Activated naive CD8-positive, alpha-beta T cell treated with anti-CD3 and anti-CD28 coated beads, Interleukin-2, amount 10 ng/mL, durations not matched to agents 7 days and 5 days (primary cell): ENCODE measurements at regions not wholly inside any gene's neighbourhood (a gene's known extent, or its start where the extent isn't known, plus 50 kb on each side); places are given as distances from the start of the nearest gene placed in this dataset.

ENCODE experiments used
- ATAC-seq: fragments of 150-1000 bp; cut with Tn5 transposase; one replicate; pipeline ENCODE4 v1.10.0; 2021; ENCODE audit warnings: low read depth, moderate library complexity
- POLR2A ChIA-PET: fragments of 350-600 bp; sonication (Branson Sonifier 250); formaldehyde crosslinking; loops from one replicate; lab custom pipeline; 2021; ENCODE audit warnings: antibody characterized with exemption; lab: Charles Lee
- DNase-seq: peaks from one replicate; pipeline ENCODE4 v3.0.0; 2021
- H3K27ac Mint-ChIP-seq: one replicate; pipeline ENCODE4 v1.8.0; 2022; ENCODE audit warnings: mild to moderate bottlenecking, mixed read lengths
- H3K27me3 Mint-ChIP-seq: one replicate; pipeline ENCODE4 v1.8.0; 2022; ENCODE audit warnings: mild to moderate bottlenecking, moderate library complexity, mixed read lengths
- H3K36me3 Mint-ChIP-seq: one replicate; pipeline ENCODE4 v1.8.0; 2021; ENCODE audit warnings: mild to moderate bottlenecking, mixed read lengths
- H3K4me1 Mint-ChIP-seq: one replicate; pipeline ENCODE4 v1.8.0; 2021; ENCODE audit warnings: mixed read lengths
- H3K4me3 Mint-ChIP-seq: one replicate; pipeline ENCODE4 v1.8.0; 2022; ENCODE audit warnings: mild to moderate bottlenecking, moderate library complexity, mixed read lengths
- H3K9me3 Mint-ChIP-seq: one replicate; pipeline ENCODE4 v1.8.0; 2021; ENCODE audit warnings: mixed read lengths

DNA sequence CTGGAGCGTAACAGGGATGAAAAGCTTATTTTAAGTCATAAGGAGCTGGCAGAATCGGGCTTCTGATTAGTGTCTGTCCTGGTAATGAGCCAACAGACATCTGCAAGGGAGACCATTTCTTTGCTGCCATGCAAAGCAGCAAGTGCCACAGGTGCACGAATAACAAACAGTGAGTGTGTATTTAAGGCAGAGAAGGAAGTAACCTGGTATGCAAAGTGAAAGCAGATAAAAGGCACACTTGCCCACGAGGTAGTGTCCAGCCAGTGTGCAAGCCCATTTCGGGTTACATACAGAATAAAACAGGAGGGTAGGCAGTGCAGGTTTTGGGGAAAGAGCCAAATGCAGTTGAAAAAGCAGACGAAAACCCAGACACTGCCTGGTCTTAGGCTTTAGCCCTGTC lies 1153.7 kb downstream of the SI start:
- POLR2A ChIA-PET, result no interaction called here

GRCh38 chr3:163919154-163919553 lies 1159.1 kb downstream of the SI start:
- no peak overlapping the region for H3K4me3 Mint-ChIP-seq
- H3K36me3 Mint-ChIP-seq, result no peaks in the 10 kb centered on the region
- no peaks in the 10 kb centered on the region for H3K27me3 Mint-ChIP-seq
- H3K4me1 Mint-ChIP-seq, result no peaks in the 10 kb centered on the region
- H3K27ac Mint-ChIP-seq, result no peak overlapping the region
- no peak for DNase-seq
- ATAC-seq, result no peak
- POLR2A ChIA-PET, result no interaction called here
- H3K9me3 Mint-ChIP-seq, result no peaks in the 10 kb centered on the region

More for the DNA sequence above, 1153.7 kb downstream of the SI start:
- DNase-seq (no peak), ATAC-seq (no peak)
- Mint-ChIP-seq H3K27me3 (no peaks in the 10 kb centered on the region), H3K4me1 (no peaks in the 10 kb centered on the region), H3K27ac (no peak overlapping the region), H3K4me3 (no peak overlapping the region), H3K9me3 (peaks cover 3% of the 10 kb centered on the region), H3K36me3 (no peaks in the 10 kb centered on the region)

DNA sequence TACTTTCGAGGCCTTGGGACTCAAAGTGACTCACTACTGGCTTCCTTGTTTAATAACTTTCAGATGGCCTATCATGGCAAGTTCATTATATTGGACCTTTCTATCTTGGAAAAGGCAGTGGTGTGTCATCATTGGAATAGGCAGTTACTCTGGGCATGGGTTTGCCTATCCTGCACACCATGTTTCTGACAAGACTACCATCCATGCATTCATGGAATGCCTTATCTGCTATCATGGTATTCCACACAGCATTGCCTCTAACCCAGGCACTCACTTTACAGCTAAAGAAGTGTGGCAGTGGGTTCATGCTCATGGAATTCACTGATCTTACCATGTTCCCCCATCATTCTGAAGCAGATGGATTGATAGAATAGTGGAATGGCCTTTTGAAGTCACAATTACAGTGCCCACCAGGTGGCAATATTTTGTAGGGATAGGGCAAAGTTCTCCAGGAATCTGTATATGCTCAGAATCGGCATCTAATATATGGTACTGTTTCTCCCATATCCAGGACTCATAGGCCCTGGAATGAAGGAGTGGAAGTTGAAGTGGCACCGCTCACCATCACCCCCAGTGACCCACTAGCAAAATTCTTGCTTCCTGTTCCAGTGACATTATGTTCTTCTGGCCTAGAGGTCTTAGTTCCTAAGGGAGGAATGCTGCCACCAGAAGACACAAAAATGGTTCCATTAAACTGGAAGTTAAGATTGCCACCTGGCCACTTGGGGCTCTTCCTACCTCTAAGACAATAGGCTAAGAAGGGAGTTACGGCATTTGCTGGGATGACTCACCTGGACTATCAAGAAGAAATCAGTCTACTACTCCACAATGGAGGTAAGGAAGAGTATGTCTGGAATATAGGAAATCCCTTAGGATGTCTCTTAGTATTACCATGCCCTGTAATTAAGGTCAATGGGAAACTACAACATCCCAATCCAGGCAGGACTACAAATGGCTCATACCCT lies 1161.4 kb downstream of the SI start:
- no peaks in the 10 kb centered on the region for H3K36me3 Mint-ChIP-seq
- POLR2A ChIA-PET, result no interaction called here
- no peaks in the 10 kb centered on the region for H3K27me3 Mint-ChIP-seq
- H3K9me3 Mint-ChIP-seq, result no peaks in the 10 kb centered on the region
- DNase-seq (no peak), ATAC-seq (no peak)
- no peak overlapping the region for H3K27ac Mint-ChIP-seq
- no peaks in the 10 kb centered on the region for H3K4me1 Mint-ChIP-seq
- no peak overlapping the region for H3K4me3 Mint-ChIP-seq

DNA sequence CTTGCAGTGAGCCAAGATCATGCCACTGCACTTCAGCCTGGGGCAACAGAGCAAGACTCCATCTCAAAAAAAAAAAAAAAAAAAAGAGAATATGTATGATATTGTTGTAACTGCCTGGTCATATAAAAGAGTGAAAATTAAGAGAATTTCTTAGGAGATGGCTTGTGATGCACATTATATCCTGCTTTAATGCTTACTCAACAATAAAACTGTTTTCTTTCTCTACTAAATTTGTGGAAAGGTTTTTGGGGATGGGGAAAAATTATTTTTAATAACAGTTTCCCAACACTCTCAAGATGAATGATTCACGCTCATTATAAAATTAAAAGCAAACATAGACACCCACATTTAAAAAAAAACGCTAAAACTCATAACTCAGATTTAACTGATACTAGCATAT lies 1163.0 kb downstream of the SI start:
- Mint-ChIP-seq H3K4me1 (no peaks in the 10 kb centered on the region), H3K9me3 (no peaks in the 10 kb centered on the region), H3K27ac (no peak overlapping the region), H3K4me3 (no peak overlapping the region), H3K36me3 (no peaks in the 10 kb centered on the region), H3K27me3 (no peaks in the 10 kb centered on the region)
- POLR2A ChIA-PET, result no interaction called here
- DNase-seq, result no peak
- no peak for ATAC-seq

GRCh38 chr3:163914567-163914966 lies 1163.7 kb downstream of the SI start:
- H3K4me1 Mint-ChIP-seq, result no peaks in the 10 kb centered on the region
- no peak overlapping the region for H3K27ac Mint-ChIP-seq
- H3K27me3 Mint-ChIP-seq, result no peaks in the 10 kb centered on the region
- H3K4me3 Mint-ChIP-seq, result no peak overlapping the region
- DNase-seq (no peak), ATAC-seq (no peak)
- no peaks in the 10 kb centered on the region for H3K36me3 Mint-ChIP-seq
- H3K9me3 Mint-ChIP-seq, result no peaks in the 10 kb centered on the region
- POLR2A ChIA-PET, result no interaction called here

DNA sequence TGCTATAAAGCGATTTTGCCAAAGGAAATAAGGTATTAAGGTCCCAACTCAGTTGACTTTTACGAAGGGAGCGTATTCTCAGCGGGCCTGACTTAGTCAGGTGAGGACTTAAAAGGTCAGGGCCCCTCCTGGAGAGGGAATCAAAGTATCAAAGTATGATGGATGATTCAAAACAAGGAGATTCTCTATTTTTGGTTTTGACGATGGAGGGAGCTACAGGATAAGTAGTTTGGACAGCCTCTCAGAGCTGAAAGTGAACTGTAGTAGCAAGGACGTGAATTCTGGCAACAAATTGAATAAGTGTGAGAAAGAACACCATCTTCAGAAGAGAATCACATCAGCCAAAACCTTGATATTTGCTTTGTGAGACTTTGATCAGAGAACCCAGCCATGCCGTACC lies 1186.5 kb downstream of the SI start:
- Mint-ChIP-seq H3K9me3 (no peaks in the 10 kb centered on the region), H3K27me3 (no peaks in the 10 kb centered on the region), H3K36me3 (no peaks in the 10 kb centered on the region), H3K4me3 (no peak overlapping the region), H3K27ac (no peak overlapping the region), H3K4me1 (no peaks in the 10 kb centered on the region)
- no peak for DNase-seq
- no peak for ATAC-seq
- POLR2A ChIA-PET, result no interaction called here

DNA sequence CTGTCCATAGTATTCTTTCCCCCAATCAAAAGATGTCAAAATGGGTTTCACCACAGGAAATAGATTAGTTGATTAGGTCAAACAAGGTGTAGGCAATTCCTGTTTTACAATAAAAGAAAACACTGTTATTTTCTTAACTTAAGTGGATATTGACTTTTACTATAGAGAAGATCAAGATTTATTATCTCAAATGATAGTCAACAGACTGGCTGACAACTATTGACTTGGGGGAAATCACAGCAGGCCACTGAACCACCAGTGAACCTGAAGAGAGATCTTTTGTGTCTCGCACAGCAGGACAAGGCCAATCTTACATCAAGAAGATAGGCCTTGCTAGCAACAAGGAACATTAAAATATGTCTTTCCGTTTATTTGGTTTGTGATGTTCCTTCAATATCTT lies 1187.6 kb downstream of the SI start:
- H3K9me3 Mint-ChIP-seq, result no peaks in the 10 kb centered on the region
- ATAC-seq (no peak), DNase-seq (no peak)
- H3K4me1 Mint-ChIP-seq, result no peaks in the 10 kb centered on the region
- H3K27ac Mint-ChIP-seq, result no peak overlapping the region
- POLR2A ChIA-PET, result no interaction called here
- no peaks in the 10 kb centered on the region for H3K36me3 Mint-ChIP-seq
- no peaks in the 10 kb centered on the region for H3K27me3 Mint-ChIP-seq
- H3K4me3 Mint-ChIP-seq, result no peak overlapping the region

DNA sequence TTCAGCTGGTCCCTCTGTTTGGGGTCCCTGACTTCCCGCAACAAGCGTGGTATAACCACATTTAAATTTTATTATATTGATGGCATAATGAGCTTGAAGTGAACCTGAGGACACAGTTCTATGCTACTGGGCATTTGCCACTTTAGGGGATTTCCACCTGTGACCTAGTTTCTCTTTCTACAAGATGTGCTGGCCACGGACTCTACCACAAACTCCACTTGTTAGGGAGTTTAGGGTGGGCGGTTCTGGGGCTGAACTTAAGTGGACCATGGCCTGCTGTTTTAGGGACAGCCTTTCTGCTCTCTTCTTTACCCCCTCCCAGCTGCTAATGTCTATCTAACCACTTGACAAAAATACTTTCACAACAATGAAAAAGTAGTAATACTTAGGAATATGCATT lies 1199.1 kb downstream of the SI start:
- H3K4me3 Mint-ChIP-seq, result no peak overlapping the region
- DNase-seq (no peak), ATAC-seq (no peak)
- H3K27ac Mint-ChIP-seq, result no peak overlapping the region
- H3K9me3 Mint-ChIP-seq, result peaks cover 20% of the 10 kb centered on the region
- H3K36me3 Mint-ChIP-seq, result no peaks in the 10 kb centered on the region
- POLR2A ChIA-PET, result no interaction called here
- H3K4me1 Mint-ChIP-seq, result no peaks in the 10 kb centered on the region
- no peaks in the 10 kb centered on the region for H3K27me3 Mint-ChIP-seq

DNA sequence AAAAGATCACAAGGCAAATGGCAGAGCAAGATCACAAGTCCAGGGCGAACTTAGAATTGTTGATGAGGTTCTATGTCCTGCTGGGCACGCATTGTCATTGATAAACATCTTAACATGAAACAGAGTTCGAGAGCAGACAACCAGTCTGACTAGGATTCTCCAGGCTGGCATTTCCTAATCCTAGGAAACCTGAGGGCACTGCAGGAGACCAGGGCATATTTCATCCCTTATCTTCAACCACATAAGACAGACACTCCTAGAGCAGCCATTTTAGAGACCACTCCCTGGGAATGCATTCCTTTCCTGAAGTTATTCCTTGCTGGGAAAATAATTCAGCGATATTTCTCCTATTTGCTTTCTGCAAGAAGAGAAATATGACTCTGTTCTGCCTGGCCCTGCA lies 1199.9 kb downstream of the SI start:
- Mint-ChIP-seq H3K27ac (no peak overlapping the region), H3K4me1 (no peaks in the 10 kb centered on the region), H3K9me3 (peaks cover 18% of the 10 kb centered on the region), H3K27me3 (no peaks in the 10 kb centered on the region), H3K36me3 (no peaks in the 10 kb centered on the region), H3K4me3 (no peak overlapping the region)
- DNase-seq, result no peak
- POLR2A ChIA-PET, result no interaction called here
- no peak for ATAC-seq

DNA sequence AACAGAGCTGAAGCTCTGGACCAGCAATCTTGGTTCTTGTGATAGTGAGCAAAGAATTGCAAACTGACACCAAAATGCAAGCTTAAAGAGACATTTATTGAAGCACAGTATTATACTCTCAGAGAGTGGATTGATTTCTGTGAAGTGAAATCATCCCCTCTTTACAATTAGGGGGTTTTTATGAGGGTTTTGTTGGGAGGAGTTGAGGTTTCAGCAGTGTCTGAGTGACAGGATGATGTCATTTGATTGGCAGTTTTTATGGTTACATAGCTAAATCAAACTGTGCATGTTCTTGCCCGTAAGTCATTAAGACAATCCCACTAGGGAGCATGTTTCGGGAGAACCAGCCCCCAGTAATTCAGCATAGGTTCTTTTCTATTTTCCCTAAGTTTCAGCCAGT lies 1200.5 kb downstream of the SI start:
- no peak overlapping the region for H3K4me3 Mint-ChIP-seq
- peaks cover 18% of the 10 kb centered on the region for H3K9me3 Mint-ChIP-seq
- ATAC-seq (no peak), DNase-seq (no peak)
- H3K4me1 Mint-ChIP-seq, result no peaks in the 10 kb centered on the region
- H3K27ac Mint-ChIP-seq, result no peak overlapping the region
- H3K36me3 Mint-ChIP-seq, result no peaks in the 10 kb centered on the region
- POLR2A ChIA-PET, result no interaction called here
- no peaks in the 10 kb centered on the region for H3K27me3 Mint-ChIP-seq

DNA sequence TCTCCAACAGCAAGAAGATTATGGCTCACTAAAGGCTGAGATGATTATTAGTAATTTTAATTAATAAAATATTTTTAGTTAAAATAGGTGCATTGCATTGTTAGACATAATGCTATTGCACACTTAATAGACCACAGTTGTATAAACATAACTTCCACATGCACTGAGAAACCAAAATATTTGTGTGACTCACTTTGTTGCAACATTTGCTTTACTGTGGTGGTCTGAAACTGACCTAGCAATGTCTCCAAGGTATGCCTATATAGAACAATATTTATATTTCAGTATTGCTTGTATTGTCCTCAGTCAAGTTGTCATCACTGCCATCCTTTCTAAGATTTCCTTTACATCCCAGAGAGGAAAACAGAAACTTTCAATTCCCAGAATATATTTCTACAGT lies 1215.2 kb downstream of the SI start:
- ATAC-seq (no peak), DNase-seq (no peak)
- Mint-ChIP-seq H3K9me3 (no peaks in the 10 kb centered on the region), H3K4me3 (no peak overlapping the region), H3K27me3 (no peaks in the 10 kb centered on the region), H3K27ac (no peak overlapping the region), H3K36me3 (no peaks in the 10 kb centered on the region), H3K4me1 (no peaks in the 10 kb centered on the region)
- POLR2A ChIA-PET, result no interaction called here

DNA sequence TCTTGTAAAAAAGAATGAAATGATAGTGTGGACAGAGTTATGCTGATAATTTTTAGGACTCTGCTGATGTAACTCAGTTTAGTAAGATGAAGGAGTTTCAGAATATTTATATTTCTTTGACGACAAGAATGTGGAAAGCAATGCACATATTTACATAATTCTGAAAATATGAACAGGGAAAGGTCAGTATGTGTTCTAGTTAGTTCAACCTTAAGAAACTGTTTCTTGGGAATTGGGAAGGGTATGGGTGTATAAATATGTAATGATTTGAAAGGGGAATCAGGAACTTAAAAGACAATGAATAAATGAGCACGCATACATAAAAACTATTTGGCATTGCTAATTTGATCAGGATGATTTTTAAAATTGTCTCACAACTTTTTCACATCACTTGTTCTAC lies 1226.1 kb downstream of the SI start:
- Mint-ChIP-seq H3K36me3 (no peaks in the 10 kb centered on the region), H3K9me3 (peaks cover 6% of the 10 kb centered on the region), H3K27ac (no peak overlapping the region), H3K27me3 (no peaks in the 10 kb centered on the region), H3K4me1 (no peaks in the 10 kb centered on the region), H3K4me3 (no peak overlapping the region)
- ATAC-seq (no peak), DNase-seq (no peak)
- POLR2A ChIA-PET, result no interaction called here

GRCh38 chr3:163838769-163839168 lies 1239.5 kb downstream of the SI start:
- Mint-ChIP-seq H3K27ac (no peak overlapping the region), H3K4me3 (no peak overlapping the region), H3K4me1 (no peaks in the 10 kb centered on the region), H3K9me3 (peaks cover 4% of the 10 kb centered on the region), H3K27me3 (no peaks in the 10 kb centered on the region), H3K36me3 (no peaks in the 10 kb centered on the region)
- POLR2A ChIA-PET, result no interaction called here
- DNase-seq, result no peak
- ATAC-seq, result no peak

GRCh38 chr3:163832547-163832946 lies 1245.7 kb downstream of the SI start:
- Mint-ChIP-seq H3K9me3 (peaks cover 5% of the 10 kb centered on the region), H3K27ac (no peak overlapping the region), H3K4me3 (no peak overlapping the region), H3K27me3 (no peaks in the 10 kb centered on the region), H3K4me1 (no peaks in the 10 kb centered on the region), H3K36me3 (no peaks in the 10 kb centered on the region)
- ATAC-seq, result no peak
- POLR2A ChIA-PET, result no interaction called here
- no peak for DNase-seq
